ENCODE measurements at regions not wholly inside any gene's neighbourhood (a gene's known extent, or its start where the extent isn't known, plus 50 kb on each side); places are given as distances from the start of the nearest gene placed in this dataset.

DNA sequence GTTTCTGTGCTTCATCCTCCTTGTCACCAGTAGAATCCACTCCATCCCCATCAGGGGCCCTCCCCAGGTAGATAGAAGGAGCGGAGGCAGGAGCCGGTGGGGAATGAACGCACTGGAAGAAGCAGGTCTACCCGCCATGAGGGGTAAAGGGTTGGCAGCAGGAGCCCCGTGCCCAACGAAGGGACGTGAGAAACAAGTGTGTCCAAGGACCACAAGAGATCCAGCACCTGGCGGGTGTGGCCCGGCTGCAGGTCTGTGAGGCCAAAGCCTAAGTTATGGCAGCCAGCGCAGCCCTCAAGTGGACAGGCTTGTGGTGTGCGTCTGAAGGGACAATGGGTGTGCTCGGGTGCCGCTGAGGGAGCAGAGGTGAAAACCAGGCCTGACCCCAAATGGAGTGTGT lies 94.3 kb downstream of the IRX2 start:
- H3K27ac ChIP-seq (ENCODE audit: low read depth, low read length) = no peak overlapping the region
- no peaks in the 10 kb centered on the region for H3K27me3 Mint-ChIP-seq
- H3K36me3 ChIP-seq (ENCODE audit: insufficient read depth, low read length) = no peaks in the 10 kb centered on the region
- no peaks in the 10 kb centered on the region for H3K9me3 ChIP-seq (ENCODE audit: control insufficient read depth in 1 of 2, low read length in 2 of 2)
- H3K4me3 Mint-ChIP-seq = no peak overlapping the region
- DNase-seq = no peak
- intact Hi-C loops (cut with micrococcal nuclease) = no loop called here
- H3K9me3 Mint-ChIP-seq = peaks cover 0 to 10% (median 3%) of the 10 kb centered on the region in 8 donors
- H3K4me3 ChIP-seq (ENCODE audit: low read length in 2 of 2) = no peak overlapping the region
- CTCF ChIA-PET (ENCODE audit: partially characterized antibody) = no interaction called here
- POLR2A ChIA-PET (ENCODE audit: partially characterized antibody) = no interaction called here
- H3K4me1 Mint-ChIP-seq = no peaks in the 10 kb centered on the region
- no peaks in the 10 kb centered on the region for H3K27me3 ChIP-seq (ENCODE audit: insufficient read depth, low read length)
- no peaks in the 10 kb centered on the region for H3K4me1 ChIP-seq (ENCODE audit: insufficient read depth, low read length)
- H3K36me3 Mint-ChIP-seq = no peaks in the 10 kb centered on the region
- no peak overlapping the region for H3K27ac Mint-ChIP-seq

DNA sequence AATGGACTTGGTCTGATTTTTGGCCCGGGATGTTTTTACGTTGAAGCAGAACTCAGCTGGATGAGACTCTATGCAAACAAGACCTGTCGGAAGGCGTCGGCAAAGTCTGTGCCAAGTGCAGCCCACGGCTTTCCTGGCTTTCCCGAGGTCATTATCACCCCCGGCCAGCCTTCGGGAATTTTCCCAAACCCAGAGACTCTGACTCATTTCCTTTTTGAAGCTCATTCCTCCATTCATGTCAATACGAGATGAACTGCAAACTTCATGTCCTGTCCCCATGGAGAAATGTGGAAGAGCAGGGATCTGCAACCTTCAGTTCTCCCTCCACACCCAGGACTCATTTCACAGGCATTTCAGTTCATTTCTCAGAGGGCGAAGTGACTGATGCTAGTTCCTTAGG lies 95.3 kb downstream of the IRX2 start:
- no peaks in the 10 kb centered on the region for H3K36me3 ChIP-seq (ENCODE audit: insufficient read depth, low read length)
- H3K4me1 ChIP-seq (ENCODE audit: insufficient read depth, low read length) = no peaks in the 10 kb centered on the region
- Mint-ChIP-seq H3K27ac (no peak overlapping the region), H3K9me3 (peaks cover 0 to 10% (median 3%) of the 10 kb centered on the region in 8 donors), H3K4me1 (no peaks in the 10 kb centered on the region), H3K27me3 (no peaks in the 10 kb centered on the region), H3K4me3 (no peak overlapping the region), H3K36me3 (no peaks in the 10 kb centered on the region)
- POLR2A ChIA-PET (ENCODE audit: partially characterized antibody) = no interaction called here
- no peaks in the 10 kb centered on the region for H3K27me3 ChIP-seq (ENCODE audit: insufficient read depth, low read length)
- H3K27ac ChIP-seq (ENCODE audit: low read depth, low read length) = no peak overlapping the region
- no peak for DNase-seq
- intact Hi-C loops (cut with micrococcal nuclease) = no loop called here
- no peak overlapping the region for H3K4me3 ChIP-seq (ENCODE audit: low read length in 2 of 2)
- CTCF ChIA-PET (ENCODE audit: partially characterized antibody) = no interaction called here
- no peaks in the 10 kb centered on the region for H3K9me3 ChIP-seq (ENCODE audit: control insufficient read depth in 1 of 2, low read length in 2 of 2)

DNA sequence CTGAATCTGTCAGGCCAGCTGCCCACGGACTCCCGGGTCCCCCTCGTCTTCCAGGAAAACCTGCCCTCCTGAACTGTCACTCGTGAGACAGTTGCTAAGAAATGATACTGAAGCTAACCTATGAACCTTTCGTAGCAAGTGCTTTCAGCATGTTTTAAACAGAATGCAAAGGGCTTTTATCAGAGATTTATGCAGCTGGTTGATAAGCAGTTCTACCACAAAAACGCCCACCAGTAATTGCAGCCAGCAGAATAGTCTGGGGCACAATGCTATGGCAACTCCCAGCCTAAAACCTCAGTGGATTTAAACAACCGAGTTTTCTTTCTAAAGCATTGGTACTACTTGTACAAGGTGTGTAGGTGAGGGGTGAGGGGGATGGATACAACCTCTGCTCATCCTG lies 97.5 kb downstream of the IRX2 start:
- Mint-ChIP-seq H3K4me3 (no peak overlapping the region), H3K4me1 (no peaks in the 10 kb centered on the region), H3K27ac (no peak overlapping the region), H3K9me3 (peaks cover 0 to 10% (median 4%) of the 10 kb centered on the region in 8 donors), H3K27me3 (no peaks in the 10 kb centered on the region), H3K36me3 (no peaks in the 10 kb centered on the region)
- intact Hi-C loops (cut with micrococcal nuclease) = no loop called here
- ChIA-PET POLR2A (ENCODE audit: partially characterized antibody) (no interaction called here), CTCF (ENCODE audit: partially characterized antibody) (no interaction called here)
- no peak overlapping the region for H3K4me3 ChIP-seq (ENCODE audit: low read length in 2 of 2)
- H3K27me3 ChIP-seq (ENCODE audit: insufficient read depth, low read length) = no peaks in the 10 kb centered on the region
- no peaks in the 10 kb centered on the region for H3K4me1 ChIP-seq (ENCODE audit: insufficient read depth, low read length)
- no peak overlapping the region for H3K27ac ChIP-seq (ENCODE audit: low read depth, low read length)
- no peaks in the 10 kb centered on the region for H3K9me3 ChIP-seq (ENCODE audit: control insufficient read depth in 1 of 2, low read length in 2 of 2)
- no peaks in the 10 kb centered on the region for H3K36me3 ChIP-seq (ENCODE audit: insufficient read depth, low read length)
- no peak for DNase-seq

DNA sequence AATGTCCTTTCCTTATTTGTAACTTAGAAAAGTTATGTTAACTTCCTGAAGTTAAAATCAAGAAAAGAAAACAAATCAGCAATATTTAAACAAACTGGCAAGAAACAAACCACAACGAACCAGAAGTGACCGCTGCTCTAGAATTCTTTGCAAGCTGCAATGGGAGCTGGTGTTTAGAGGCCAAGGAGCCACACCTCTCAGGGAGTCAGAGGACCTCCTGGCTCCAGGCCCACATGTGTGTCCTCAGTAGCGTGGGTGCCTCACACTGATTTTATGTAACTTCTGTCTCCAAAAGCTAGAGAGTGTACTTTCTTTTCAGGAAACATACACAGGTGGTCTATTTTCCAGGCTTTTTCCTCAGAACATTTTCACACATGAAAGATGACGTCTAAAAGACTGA lies 100.4 kb downstream of the IRX2 start:
- H3K36me3 ChIP-seq (ENCODE audit: insufficient read depth, low read length) = no peaks in the 10 kb centered on the region
- no peaks in the 10 kb centered on the region for H3K27me3 ChIP-seq (ENCODE audit: insufficient read depth, low read length)
- ChIA-PET POLR2A (ENCODE audit: partially characterized antibody) (no interaction called here), CTCF (ENCODE audit: partially characterized antibody) (no interaction called here)
- no peaks in the 10 kb centered on the region for H3K4me1 ChIP-seq (ENCODE audit: insufficient read depth, low read length)
- Mint-ChIP-seq H3K4me1 (no peaks in the 10 kb centered on the region), H3K4me3 (no peak overlapping the region), H3K27ac (no peak overlapping the region), H3K27me3 (no peaks in the 10 kb centered on the region), H3K36me3 (no peaks in the 10 kb centered on the region), H3K9me3 (peaks cover 0 to 9% (median 3%) of the 10 kb centered on the region in 8 donors)
- H3K4me3 ChIP-seq (ENCODE audit: low read length in 2 of 2) = no peak overlapping the region
- DNase-seq = no peak
- H3K27ac ChIP-seq (ENCODE audit: low read depth, low read length) = no peak overlapping the region
- no peaks in the 10 kb centered on the region for H3K9me3 ChIP-seq (ENCODE audit: control insufficient read depth in 1 of 2, low read length in 2 of 2)
- intact Hi-C loops (cut with micrococcal nuclease) = no loop called here

DNA sequence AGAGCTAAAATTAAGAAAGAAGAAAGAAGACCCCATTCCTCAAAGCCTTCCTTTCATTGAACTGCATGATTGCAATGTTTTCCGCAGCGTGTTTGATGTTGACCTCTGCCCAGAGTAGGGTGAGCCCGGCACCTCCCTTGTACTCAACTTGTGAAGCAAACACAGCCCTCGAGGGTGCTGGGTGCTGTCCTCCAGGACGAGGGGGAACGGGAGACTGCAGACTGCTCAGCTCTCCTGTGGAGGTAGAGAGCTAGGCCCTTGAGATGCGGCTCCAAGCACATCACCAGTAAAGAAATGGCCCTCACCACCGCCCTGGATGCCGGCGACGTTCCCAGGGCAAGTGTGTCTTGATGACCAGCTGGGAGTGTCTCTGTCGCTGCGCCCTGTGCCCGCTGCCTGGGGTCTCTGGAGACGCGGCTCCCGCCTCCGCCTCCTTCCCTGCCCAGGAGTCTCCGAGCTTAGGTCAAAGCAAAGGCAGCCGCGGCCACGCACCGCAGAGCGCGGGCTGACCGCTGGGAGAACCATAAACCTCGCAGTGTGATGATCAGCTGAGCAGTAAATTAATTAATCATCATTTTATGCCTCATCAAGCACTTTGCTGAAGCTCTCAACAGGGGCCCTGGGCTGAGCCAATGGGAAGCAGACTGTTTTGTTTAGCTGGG lies 108.7 kb downstream of the IRX2 start:
- Histone ChIP-seq H3K4me1 (ENCODE audit: insufficient read depth, low read length) (no peaks in the 10 kb centered on the region), H3K27ac (ENCODE audit: low read depth, low read length) (no peak overlapping the region), H3K4me3 (ENCODE audit: low read length in 2 of 2) (no peak overlapping the region), H3K27me3 (ENCODE audit: insufficient read depth, low read length) (no peaks in the 10 kb centered on the region), H3K36me3 (ENCODE audit: insufficient read depth, low read length) (no peaks in the 10 kb centered on the region), H3K9me3 (ENCODE audit: control insufficient read depth in 1 of 2, low read length in 2 of 2) (no peaks in the 10 kb centered on the region)
- peaks cover 0 to 7% (median 0%) of the 10 kb centered on the region in 8 donors for H3K9me3 Mint-ChIP-seq
- ChIA-PET POLR2A (ENCODE audit: partially characterized antibody) (no interaction called here), CTCF (ENCODE audit: partially characterized antibody) (no interaction called here)
- H3K27ac Mint-ChIP-seq = no peak overlapping the region
- H3K36me3 Mint-ChIP-seq = no peaks in the 10 kb centered on the region
- H3K27me3 Mint-ChIP-seq = no peaks in the 10 kb centered on the region
- intact Hi-C loops (cut with micrococcal nuclease) = no loop called here
- H3K4me1 Mint-ChIP-seq = no peaks in the 10 kb centered on the region
- no peak overlapping the region for H3K4me3 Mint-ChIP-seq
- no peak for DNase-seq

DNA sequence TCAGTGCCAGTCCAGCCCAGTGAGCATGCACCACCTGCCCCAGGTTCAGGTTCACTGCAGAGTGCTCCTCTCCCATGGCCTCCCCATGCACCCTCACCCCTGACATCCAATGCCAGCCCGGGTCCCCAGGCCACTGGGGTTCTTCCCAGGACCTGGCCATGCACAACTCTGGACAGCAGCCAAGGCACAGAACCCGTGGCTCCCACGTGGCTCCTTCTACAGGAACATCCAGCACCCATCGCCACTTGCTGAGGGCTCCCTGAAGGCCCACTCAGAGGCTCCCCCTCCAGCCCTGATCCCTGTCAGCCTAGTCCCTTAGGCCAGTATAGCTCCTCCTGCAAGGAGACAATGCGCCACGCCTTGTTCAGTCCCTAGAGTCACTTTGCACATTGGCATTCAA lies 110.8 kb downstream of the IRX2 start:
- H3K36me3 ChIP-seq (ENCODE audit: insufficient read depth, low read length) = no peaks in the 10 kb centered on the region
- Mint-ChIP-seq H3K27ac (no peak overlapping the region), H3K4me3 (no peak overlapping the region), H3K27me3 (no peaks in the 10 kb centered on the region), H3K36me3 (no peaks in the 10 kb centered on the region), H3K4me1 (no peaks in the 10 kb centered on the region), H3K9me3 (peaks cover 0 to 7% (median 0%) of the 10 kb centered on the region in 8 donors)
- POLR2A ChIA-PET (ENCODE audit: partially characterized antibody) = no interaction called here
- intact Hi-C loops (cut with micrococcal nuclease) = no loop called here
- H3K4me3 ChIP-seq (ENCODE audit: low read length in 2 of 2) = no peak overlapping the region
- H3K9me3 ChIP-seq (ENCODE audit: control insufficient read depth in 1 of 2, low read length in 2 of 2) = no peaks in the 10 kb centered on the region
- H3K27ac ChIP-seq (ENCODE audit: low read depth, low read length) = no peak overlapping the region
- CTCF ChIA-PET (ENCODE audit: partially characterized antibody) = no interaction called here
- H3K27me3 ChIP-seq (ENCODE audit: insufficient read depth, low read length) = no peaks in the 10 kb centered on the region
- no peak for DNase-seq
- no peaks in the 10 kb centered on the region for H3K4me1 ChIP-seq (ENCODE audit: insufficient read depth, low read length)

DNA sequence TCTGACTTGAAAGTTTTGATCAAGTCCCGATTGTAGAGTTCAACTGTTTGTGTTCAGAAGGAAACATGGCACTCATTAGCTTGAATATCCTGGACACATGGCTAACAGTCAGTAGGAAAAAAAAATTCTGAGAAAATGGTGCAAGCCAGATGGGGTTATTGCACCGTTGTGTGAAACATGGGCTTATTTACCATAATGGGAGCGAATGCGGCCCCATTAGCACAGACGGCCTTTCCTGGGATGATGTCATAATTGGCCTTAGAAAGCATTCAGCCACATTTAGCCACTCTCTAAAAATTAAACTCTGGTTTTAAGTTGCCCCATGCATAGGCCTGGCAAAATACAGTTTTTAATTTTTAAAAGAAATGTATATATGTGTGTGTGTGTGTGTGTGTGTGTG lies 112.1 kb downstream of the IRX2 start:
- Mint-ChIP-seq H3K9me3 (peaks cover 0 to 7% (median 0%) of the 10 kb centered on the region in 8 donors), H3K36me3 (no peaks in the 10 kb centered on the region), H3K4me1 (no peaks in the 10 kb centered on the region), H3K4me3 (no peak overlapping the region), H3K27me3 (no peaks in the 10 kb centered on the region), H3K27ac (no peak overlapping the region)
- no peaks in the 10 kb centered on the region for H3K4me1 ChIP-seq (ENCODE audit: insufficient read depth, low read length)
- intact Hi-C loops (cut with micrococcal nuclease) = no loop called here
- ChIA-PET CTCF (ENCODE audit: partially characterized antibody) (no interaction called here), POLR2A (ENCODE audit: partially characterized antibody) (no interaction called here)
- no peaks in the 10 kb centered on the region for H3K36me3 ChIP-seq (ENCODE audit: insufficient read depth, low read length)
- no peak overlapping the region for H3K4me3 ChIP-seq (ENCODE audit: low read length in 2 of 2)
- H3K27ac ChIP-seq (ENCODE audit: low read depth, low read length) = no peak overlapping the region
- no peak for DNase-seq
- no peaks in the 10 kb centered on the region for H3K27me3 ChIP-seq (ENCODE audit: insufficient read depth, low read length)
- H3K9me3 ChIP-seq (ENCODE audit: control insufficient read depth in 1 of 2, low read length in 2 of 2) = no peaks in the 10 kb centered on the region

Measured in CD4-positive, alpha-beta memory T cell (primary cell).